CD14-positive monocyte (primary cell): ENCODE measurements at regions not wholly inside any gene's neighbourhood (a gene's known extent, or its start where the extent isn't known, plus 50 kb on each side); places are given as distances from the start of the nearest gene placed in this dataset.

Experiments
- DNase-seq, 3 donors: peaks; one replicate each; pipeline ENCODE4 v3.0.0-alpha.2; 2011 to 2022
- H2AFZ ChIP-seq: 2 replicates; pipeline ENCODE4 v1.6.0; 2012; ENCODE audit warnings: mild to moderate bottlenecking, low read depth, low read length, inconsistent platforms; ENCODE audit not compliant: insufficient read depth, poor library complexity, severe bottlenecking
- H3K27ac ChIP-seq, 2 donors: 1 replicate in 1 of 2; 2 replicates in 1 of 2; pipeline ENCODE4 v1.5.1; 2012 to 2013; ENCODE audit warnings: low read length in 2 of 2, control low read depth in 1 of 2, inconsistent platforms in 1 of 2, low read depth in 1 of 2, mild to moderate bottlenecking in 1 of 2
- H3K27me3 ChIP-seq, 2 donors: one replicate each; pipeline versions ENCODE4 v1.6.0 to v1.6.1; 2011 to 2013; ENCODE audit warnings: low read length in 2 of 2; ENCODE audit not compliant: control insufficient read depth in 2 of 2, insufficient read depth in 2 of 2
- H3K36me3 ChIP-seq, 2 donors: replicated peaks in 1 of 2; 1 replicate in 1 of 2; 2 replicates in 1 of 2; pipeline versions ENCODE4 v1.5.1 to v1.6.1; 2012 to 2013; ENCODE audit warnings: low read length in 2 of 2, control low read depth in 1 of 2, inconsistent platforms in 1 of 2, mild to moderate bottlenecking in 1 of 2; ENCODE audit not compliant: insufficient read depth in 2 of 2, control insufficient read depth in 1 of 2
- H3K4me1 ChIP-seq, 2 donors: 1 replicate in 1 of 2; 2 replicates in 1 of 2; pipeline versions ENCODE4 v1.5.1 to v1.6.1; 2012 to 2013; ENCODE audit warnings: low read length in 2 of 2, control low read depth in 1 of 2, inconsistent platforms in 1 of 2, mild to moderate bottlenecking in 1 of 2, moderate library complexity in 1 of 2; ENCODE audit not compliant: insufficient read depth in 2 of 2, control insufficient read depth in 1 of 2
- H3K4me2 ChIP-seq: replicated peaks from 2 replicates; pipeline ENCODE3; 2012; ENCODE audit warnings: low read length, moderate library complexity, mild to moderate bottlenecking; ENCODE audit not compliant: poor library complexity, severe bottlenecking; ENCODE audit errors: extremely low read depth
- H3K4me3 ChIP-seq, 3 experiments: fragments of 200-600 bp in 1 of 3; sonication (generic) in 1 of 3; replicated peaks in 1 of 3; 1 replicate in 2 of 3; 2 replicates in 1 of 3; pipeline ENCODE4 v1.5.1; 2011 to 2013; ENCODE audit warnings: low read length in 3 of 3, mild to moderate bottlenecking in 3 of 3, control low read depth in 2 of 3, low read depth in 2 of 3, inconsistent platforms in 1 of 3, moderate library complexity in 1 of 3
- H3K79me2 ChIP-seq: 2 replicates; pipeline ENCODE4 v1.6.0; 2012; ENCODE audit warnings: mild to moderate bottlenecking, control low read depth, inconsistent platforms, low read length, moderate library complexity; ENCODE audit not compliant: insufficient read depth
- H3K9ac ChIP-seq: 2 replicates; pipeline ENCODE4 v1.6.0; 2017; ENCODE audit warnings: low read length, mild to moderate bottlenecking; ENCODE audit not compliant: insufficient read depth, poor library complexity, severe bottlenecking
- H3K9me3 ChIP-seq, 2 donors: replicated peaks in 1 of 2; 1 replicate in 1 of 2; 2 replicates in 1 of 2; pipeline versions ENCODE4 v1.5.1 to v1.6.1; 2012 to 2013; ENCODE audit warnings: low read length in 2 of 2, control low read depth in 1 of 2; ENCODE audit not compliant: control insufficient read depth in 1 of 2, insufficient read depth in 1 of 2
- H4K20me1 ChIP-seq: 2 replicates; pipeline ENCODE4 v1.6.0; 2012; ENCODE audit warnings: mild to moderate bottlenecking, low read length, control low read depth, moderate library complexity; ENCODE audit not compliant: insufficient read depth
- H3K27ac Mint-ChIP-seq, 7 donors: one replicate each; pipeline ENCODE4 v1.8.0; 2020; ENCODE audit warnings: mild to moderate bottlenecking in 7 of 7, mixed read lengths in 7 of 7, moderate library complexity in 6 of 7, inconsistent platforms in 2 of 7
- H3K27me3 Mint-ChIP-seq, 3 donors: one replicate each; pipeline ENCODE4 v1.8.0; 2021 to 2022; ENCODE audit warnings: low read depth in 3 of 3, mild to moderate bottlenecking in 3 of 3, mixed read lengths in 3 of 3, moderate library complexity in 3 of 3, inconsistent platforms in 1 of 3
- H3K36me3 Mint-ChIP-seq, 2 donors: one replicate each; pipeline ENCODE4 v1.8.0; 2020; ENCODE audit warnings: mixed read lengths in 2 of 2, inconsistent platforms in 1 of 2, mild to moderate bottlenecking in 1 of 2
- H3K4me1 Mint-ChIP-seq: one replicate; pipeline ENCODE4 v1.8.0; 2020; ENCODE audit warnings: mild to moderate bottlenecking, mixed read lengths
- H3K4me3 Mint-ChIP-seq, 2 donors: one replicate each; pipeline ENCODE4 v1.8.0; 2020; ENCODE audit warnings: mild to moderate bottlenecking in 2 of 2, mixed read lengths in 2 of 2, moderate library complexity in 1 of 2
- H3K9me3 Mint-ChIP-seq, 7 donors: one replicate each; pipeline ENCODE4 v1.8.0; 2020 to 2022; ENCODE audit warnings: mixed read lengths in 7 of 7, mild to moderate bottlenecking in 6 of 7, moderate library complexity in 6 of 7, inconsistent platforms in 2 of 7
- WGBS: methylation state at CpG from one replicate; pipeline ENCODE4 v1.1.5; 2013; ENCODE audit warnings: missing lambda C conversion rate; ENCODE audit not compliant: insufficient coverage; 5-methylcytosine and 5-hydroxymethylcytosine counted together
- intact Hi-C, 2 donors: fragments of 100-400 bp; cut with micrococcal nuclease; formaldehyde crosslinking; loops; one replicate each; pipeline versions ENCODE4 v1.15.0 to v1.15.1; 2023
- TF ChIP-seq, protein P1 (sequence below): fragments of 200-600 bp; IDR thresholded peaks from one replicate; pipeline ENCODE4 v1.8.0; 2022; ENCODE audit warnings: antibody characterized with exemption, mild to moderate bottlenecking

- no peaks in the 10 kb centered on the region for H3K36me3 ChIP-seq
- H3K9ac ChIP-seq, result no peak overlapping the region
- H3K4me3 ChIP-seq, result no peak overlapping the region
- Mint-ChIP-seq H3K27ac (no peak overlapping the region), H3K4me1 (no peaks in the 10 kb centered on the region), H3K27me3 (peaks cover 0 to 1% (median 0%) of the 10 kb centered on the region in 3 donors), H3K9me3 (peaks cover 0 to 19% (median 12%) of the 10 kb centered on the region in 7 donors), H3K4me3 (no peak overlapping the region), H3K36me3 (no peaks in the 10 kb centered on the region)
- TF ChIP-seq, protein P1, sequence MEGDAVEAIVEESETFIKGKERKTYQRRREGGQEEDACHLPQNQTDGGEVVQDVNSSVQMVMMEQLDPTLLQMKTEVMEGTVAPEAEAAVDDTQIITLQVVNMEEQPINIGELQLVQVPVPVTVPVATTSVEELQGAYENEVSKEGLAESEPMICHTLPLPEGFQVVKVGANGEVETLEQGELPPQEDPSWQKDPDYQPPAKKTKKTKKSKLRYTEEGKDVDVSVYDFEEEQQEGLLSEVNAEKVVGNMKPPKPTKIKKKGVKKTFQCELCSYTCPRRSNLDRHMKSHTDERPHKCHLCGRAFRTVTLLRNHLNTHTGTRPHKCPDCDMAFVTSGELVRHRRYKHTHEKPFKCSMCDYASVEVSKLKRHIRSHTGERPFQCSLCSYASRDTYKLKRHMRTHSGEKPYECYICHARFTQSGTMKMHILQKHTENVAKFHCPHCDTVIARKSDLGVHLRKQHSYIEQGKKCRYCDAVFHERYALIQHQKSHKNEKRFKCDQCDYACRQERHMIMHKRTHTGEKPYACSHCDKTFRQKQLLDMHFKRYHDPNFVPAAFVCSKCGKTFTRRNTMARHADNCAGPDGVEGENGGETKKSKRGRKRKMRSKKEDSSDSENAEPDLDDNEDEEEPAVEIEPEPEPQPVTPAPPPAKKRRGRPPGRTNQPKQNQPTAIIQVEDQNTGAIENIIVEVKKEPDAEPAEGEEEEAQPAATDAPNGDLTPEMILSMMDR, result no peak
- peaks cover 13 to 18% of the 10 kb centered on the region in 2 donors for H3K9me3 ChIP-seq
- H3K4me1 ChIP-seq, result no peaks in the 10 kb centered on the region
- H3K4me2 ChIP-seq, result no peak overlapping the region
- WGBS, result 88% methylated on average over 14 of the region's 14 CpGs
- DNase-seq, result no peak
- H3K27me3 ChIP-seq, result no peaks in the 10 kb centered on the region
- intact Hi-C loops, result no loop called here
- no peaks in the 10 kb centered on the region for H3K79me2 ChIP-seq
- no peak overlapping the region for H2AFZ ChIP-seq
- no peak overlapping the region for H3K27ac ChIP-seq
- H4K20me1 ChIP-seq, result no peaks in the 10 kb centered on the region
Observed at GRCh38 chr16:35414139-35414538, 1954.7 kb downstream of the TP53TG3F start.

GRCh38 chr16:35414563-35414962 lies 1955.2 kb downstream of the TP53TG3F start:
- H3K9me3 Mint-ChIP-seq, result peaks cover 0 to 18% (median 14%) of the 10 kb centered on the region in 7 donors
- 81% methylated on average over 18 of the region's 19 CpGs for WGBS
- no peaks in the 10 kb centered on the region for H3K36me3 Mint-ChIP-seq
- Histone ChIP-seq H3K9me3 (peaks cover 13 to 18% of the 10 kb centered on the region in 2 donors), H4K20me1 (no peaks in the 10 kb centered on the region), H3K4me1 (no peaks in the 10 kb centered on the region), H3K27me3 (no peaks in the 10 kb centered on the region), H3K79me2 (no peaks in the 10 kb centered on the region), H3K4me3 (no peak overlapping the region), H3K9ac (no peak overlapping the region), H3K4me2 (no peak overlapping the region), H3K36me3 (no peaks in the 10 kb centered on the region), H2AFZ (no peak overlapping the region), H3K27ac (no peak overlapping the region)
- TF ChIP-seq, protein P1, result no peak
- peaks cover 0 to 1% (median 0%) of the 10 kb centered on the region in 3 donors for H3K27me3 Mint-ChIP-seq
- intact Hi-C loops, result no loop called here
- H3K4me3 Mint-ChIP-seq, result no peak overlapping the region
- no peaks in the 10 kb centered on the region for H3K4me1 Mint-ChIP-seq
- DNase-seq, result no peak
- no peak overlapping the region for H3K27ac Mint-ChIP-seq
